GM18507 (cell line): ENCODE measurements at regions not wholly inside any gene's neighbourhood (a gene's known extent, or its start where the extent isn't known, plus 50 kb on each side); places are given as distances from the start of the nearest gene placed in this dataset.
"Not testable (repeated sequence)": the region's sequence is repeated elsewhere in the genome, so short reads cannot be mapped to it uniquely, and the experiment has no call there.

Source experiments
- DNase-seq: peaks from one replicate; pipeline ENCODE4 v3.0.0; 2011; ENCODE audit warnings: low read depth; ENCODE audit not compliant: insufficient read length; ENCODE audit errors: extremely low spot score
- FAIRE-seq: peaks from 2 replicates; lab custom pipeline; 2011; peaks lifted over from hg19 to GRCh38; lab: Jason Lieb, UNC

DNA sequence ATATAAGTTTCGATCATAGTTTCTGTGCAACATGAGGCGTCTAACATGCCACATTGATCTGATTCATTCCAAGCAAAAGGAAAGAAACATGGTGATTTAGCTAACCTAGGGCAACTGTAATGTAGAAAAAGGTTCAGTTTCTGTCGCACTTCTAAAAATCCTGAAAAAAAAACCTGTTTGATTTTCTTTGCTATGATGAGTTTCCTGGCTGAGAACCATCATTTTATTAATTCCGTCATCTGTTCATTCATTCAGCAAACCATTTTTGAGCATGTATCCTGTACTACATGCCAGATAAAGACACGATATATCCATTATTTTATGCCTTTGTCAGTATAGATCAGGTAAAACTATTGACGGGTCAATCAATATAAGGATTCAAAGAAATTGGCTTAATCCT lies 932.6 kb downstream of the GALC start:
- no peak for FAIRE-seq
- no peak for DNase-seq

DNA sequence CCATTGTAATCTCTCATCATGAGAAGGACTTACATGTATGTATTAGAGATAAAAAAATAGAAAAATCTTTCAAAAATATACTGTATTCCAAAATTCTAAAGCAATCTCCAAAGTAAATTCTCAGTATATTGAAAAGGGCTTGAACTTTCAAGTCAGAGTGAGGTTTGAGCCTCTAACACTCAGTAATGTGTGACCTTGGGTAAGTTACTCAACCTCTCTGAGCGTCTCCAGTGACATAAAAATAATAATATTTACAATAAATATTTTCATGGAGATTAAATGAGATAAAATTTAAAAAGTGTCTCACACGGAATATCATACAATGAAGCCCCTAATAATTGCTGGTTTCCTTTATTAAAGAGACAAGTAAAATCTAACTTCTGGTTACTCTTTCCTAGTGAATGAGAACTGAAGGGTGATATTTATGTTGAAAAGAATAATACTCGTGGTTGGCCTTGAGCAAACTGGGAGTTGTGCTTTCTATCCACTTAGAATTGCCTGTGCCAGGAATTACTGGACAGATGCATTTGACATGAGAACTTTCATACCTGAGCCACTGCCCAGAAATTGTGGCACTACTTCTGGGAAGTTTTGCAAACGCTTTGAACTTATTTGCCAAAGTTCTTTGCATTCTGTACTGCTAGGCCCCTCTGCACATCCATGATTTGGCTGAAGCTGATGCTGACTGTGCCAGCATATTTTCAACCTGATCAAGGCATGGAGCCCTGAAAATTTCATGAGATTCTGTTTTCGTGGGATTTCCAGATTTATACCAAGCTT lies 933.7 kb downstream of the GALC start:
- FAIRE-seq, result no peak
- no peak for DNase-seq

DNA sequence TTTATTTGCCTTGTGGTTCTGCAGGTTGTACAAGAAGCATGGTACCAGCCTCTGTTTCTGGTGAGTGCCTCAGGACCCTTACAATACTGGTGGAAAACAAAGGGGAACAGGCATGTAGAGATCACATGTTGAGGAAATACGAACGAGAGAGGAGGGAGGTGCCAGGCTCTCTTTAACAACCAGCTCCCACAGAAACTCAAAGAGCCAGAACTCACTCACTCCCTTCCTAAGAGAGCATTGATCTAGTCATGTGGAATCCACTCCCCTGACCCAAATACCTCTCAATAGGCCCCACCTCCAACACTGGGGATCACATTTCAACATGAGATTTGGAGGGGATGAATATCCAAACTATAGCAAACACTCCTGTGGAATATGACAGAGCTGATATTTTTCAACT lies 938.0 kb downstream of the GALC start:
- FAIRE-seq (no peak), DNase-seq (no peak)

DNA sequence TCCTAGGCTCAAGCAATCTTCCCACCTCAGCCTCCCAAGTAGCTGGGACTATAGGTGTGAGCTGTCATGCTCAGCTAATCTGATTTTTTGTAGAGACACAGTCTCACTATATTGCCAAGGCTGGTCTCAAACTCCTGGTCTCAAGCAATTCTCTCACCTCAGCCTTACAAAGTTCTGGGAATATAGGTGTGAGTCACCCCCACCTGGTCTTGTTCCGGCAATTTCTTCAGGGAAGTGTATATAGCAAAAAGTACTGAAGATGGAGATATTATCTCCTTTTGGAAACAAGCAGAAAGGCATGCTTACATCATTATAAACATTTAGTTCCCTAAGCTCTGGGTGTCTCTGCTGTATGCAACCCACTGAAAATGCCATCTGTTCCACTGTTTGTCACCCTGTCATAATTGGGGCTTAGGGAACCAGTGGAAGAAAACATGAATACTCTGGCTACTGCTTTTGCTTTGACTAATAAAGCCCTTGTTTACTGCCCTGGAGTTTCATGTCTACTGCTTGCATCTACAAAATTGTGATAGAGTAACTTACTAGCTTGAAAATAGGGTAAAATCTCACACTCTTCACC lies 940.2 kb downstream of the GALC start:
- no peak for FAIRE-seq
- no peak for DNase-seq

DNA sequence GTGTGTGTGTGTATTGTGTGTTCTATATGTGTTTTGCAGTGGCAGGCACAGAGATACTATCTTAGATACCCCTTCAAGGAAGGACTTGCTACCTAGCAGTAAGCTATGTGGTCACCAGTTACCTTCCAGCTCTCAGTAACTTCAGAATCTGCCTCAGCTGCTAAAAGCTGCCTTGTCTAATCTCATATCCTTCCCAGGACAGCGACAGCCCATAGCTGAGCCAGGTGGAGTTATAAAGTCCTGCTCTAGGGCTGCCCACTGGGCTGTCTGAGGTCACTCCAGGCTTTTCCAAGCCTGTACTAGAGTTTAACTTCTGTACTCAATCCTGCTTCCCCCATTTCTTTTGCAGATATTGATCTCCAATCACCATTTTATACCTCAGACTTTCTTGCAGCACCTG lies 942.6 kb downstream of the GALC start:
- DNase-seq (no peak), FAIRE-seq (no peak)

DNA sequence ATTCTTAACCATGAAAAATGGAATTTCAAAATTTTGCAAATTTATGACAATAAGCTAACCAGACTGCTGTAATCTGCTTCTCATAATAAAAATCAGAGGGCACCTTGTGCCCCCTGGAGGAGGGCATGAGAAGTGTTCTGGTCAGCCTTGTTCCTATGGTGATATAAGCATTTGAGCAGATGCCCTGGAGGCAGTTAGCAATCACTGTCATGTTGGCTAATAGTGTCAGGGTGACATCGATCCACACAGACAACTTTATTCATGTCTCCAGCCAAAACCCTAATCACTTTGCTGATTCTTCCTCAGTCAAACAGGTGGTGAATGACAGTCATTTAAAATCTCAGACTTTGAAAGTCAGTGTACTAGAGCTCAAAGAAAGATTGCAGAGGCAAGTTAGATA lies 943.0 kb downstream of the GALC start:
- FAIRE-seq, result no peak
- DNase-seq, result no peak

DNA sequence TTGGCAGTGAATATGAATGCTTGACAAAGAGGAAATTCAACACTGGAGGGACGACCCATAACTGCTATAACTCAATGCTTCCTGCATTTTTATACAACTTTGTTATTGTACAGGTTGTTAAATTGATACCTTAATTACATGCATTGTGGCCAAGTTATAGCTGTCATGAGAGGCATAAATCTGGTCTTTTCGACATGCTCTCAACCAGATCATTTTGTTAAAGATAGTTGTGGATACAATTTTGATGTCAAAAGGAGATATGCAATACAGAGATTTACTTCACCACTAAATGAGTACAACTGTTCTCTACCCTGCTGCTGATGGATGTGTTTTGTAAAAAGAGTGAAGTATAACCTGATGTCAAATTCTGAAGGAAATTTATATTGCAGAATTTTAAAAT lies 946.0 kb downstream of the GALC start:
- no peak for FAIRE-seq
- DNase-seq, result no peak

DNA sequence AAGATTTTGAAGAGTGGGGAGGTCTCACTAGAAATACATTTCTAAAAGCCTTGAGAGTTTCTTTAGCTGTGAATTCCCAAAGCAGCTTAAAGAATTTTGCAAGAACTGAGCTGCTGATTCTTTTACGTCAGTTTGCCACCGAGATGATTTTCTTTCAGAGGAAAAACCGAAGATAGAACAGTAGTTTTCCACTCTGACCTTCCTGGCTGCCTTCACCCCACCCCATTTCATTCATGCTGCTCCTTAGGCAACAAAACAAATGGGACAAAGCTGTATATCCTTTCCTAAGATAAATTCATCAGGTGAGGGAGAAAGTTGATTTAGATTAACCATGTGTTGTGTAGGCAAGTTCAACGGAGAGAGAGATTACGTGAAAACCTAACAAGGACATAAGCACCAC lies 947.0 kb downstream of the GALC start:
- FAIRE-seq (no peak), DNase-seq (no peak)

DNA sequence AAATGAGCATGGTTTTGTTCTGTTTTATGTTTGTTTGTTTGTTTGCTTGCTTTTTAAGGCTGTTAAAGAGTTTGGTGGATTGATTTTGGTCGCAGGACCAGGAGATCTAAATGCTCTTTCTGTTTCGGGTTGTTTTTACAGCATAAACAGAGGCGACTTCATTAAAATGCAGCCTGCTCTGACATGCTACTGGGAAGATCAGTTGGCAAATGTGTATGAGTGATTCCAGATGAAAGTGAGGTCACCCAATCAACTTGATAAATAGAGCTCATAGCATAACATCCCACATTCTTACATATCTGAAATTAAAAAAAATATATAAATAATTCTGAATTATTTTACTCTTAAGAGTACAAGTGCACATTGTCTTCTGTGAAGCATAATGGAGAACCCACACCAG lies 947.7 kb downstream of the GALC start:
- DNase-seq, result no peak
- no peak for FAIRE-seq

DNA sequence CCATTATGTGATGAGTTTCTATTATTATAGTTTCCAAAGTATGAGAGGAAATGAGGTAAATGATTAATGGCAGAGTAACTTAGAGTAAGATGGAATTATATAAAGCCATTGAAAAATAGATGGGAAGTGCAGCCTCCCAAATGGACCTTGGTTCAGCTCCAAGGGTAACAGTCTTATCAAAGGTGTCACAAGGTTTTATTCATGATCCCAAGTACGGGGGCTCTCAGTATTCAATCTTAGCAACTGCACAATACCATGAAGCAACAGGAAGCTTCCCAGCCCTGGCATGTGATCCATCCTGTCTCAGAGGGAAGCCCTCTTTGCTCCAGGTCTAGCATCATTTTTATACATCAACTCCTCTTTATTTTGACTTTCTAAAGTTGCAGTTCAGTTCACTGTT lies 948.2 kb downstream of the GALC start:
- FAIRE-seq, result no peak
- DNase-seq, result no peak

DNA sequence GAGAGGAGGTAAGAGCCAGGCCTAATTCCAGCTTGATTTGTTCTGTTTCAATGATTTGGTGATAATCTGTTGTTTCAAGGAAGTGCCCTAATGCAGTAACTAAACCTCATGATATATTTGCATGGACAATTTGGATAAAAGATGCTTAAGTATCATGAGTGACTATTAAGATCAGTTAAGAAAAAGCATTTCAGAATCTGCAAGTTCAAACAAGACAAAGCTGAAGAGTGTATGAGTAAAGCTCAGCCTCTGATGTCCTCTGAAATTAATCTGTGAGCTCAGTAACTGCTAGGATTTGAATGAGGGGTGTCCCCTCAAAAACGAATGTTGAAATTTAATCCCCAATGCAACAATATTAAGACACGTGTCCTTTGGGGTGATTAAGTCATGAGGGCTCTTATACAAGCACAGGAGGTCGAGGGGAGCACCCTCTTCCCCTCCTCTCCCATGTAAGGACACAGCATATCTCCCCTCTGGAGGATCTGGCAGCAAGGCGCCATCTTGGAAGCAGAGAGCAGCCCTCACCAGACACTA lies 949.2 kb downstream of the GALC start:
- FAIRE-seq, result no peak

DNA sequence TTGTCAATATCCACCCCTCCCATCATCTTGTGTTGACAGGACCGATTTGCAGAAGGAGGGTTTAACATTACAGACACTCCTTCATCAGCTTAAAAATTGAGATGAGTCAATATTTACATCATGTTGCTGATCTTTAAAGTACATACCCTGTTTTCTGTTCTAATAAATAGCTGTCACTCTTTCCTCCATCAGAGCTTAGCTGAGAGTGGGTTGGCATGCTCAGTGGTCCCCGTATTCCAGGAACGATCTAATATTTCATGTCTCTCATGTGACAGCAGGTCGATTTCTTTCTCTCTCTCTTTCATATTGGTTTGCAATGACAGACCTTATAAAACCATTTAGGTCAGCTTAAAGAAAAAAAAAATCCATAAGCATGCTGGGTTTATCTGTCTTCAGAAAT lies 950.6 kb downstream of the GALC start:
- FAIRE-seq (no peak), DNase-seq (no peak)

More for the DNA sequence above, 949.2 kb downstream of the GALC start:
- DNase-seq, result no peak

DNA sequence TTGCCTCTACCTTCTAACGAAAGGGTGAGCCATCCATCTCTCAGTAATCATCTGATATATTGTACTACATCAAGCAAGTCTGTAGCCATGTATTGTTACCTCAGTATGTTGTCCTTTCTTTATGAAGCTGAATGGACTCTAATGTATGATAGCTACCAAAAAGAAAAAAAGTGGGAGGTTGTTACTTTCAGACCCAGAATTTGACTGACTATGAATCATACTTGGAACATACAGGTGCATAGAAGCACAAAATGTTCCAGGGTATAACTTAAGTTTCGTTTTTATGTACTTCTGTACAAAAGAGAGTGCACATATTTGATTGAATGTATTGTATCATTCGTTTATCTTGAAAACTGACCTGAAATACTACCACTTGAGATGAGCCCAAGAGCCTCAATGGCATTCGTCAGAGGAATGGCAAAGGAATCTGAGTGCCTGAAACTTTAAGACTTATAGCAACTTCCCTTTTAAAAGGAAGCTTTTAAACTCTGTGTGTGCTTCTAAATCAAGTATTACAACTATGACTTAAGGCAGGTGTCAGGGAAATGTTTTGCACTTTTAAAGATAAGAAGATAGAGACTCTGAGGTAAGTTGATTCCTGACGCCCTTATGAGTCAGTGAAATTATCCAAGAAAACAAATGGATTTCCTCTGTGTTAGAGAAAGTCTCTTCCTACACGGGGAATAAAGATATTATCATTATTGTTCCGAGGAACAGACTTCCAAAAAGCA lies 951.5 kb downstream of the GALC start:
- DNase-seq (no peak), FAIRE-seq (no peak)

DNA sequence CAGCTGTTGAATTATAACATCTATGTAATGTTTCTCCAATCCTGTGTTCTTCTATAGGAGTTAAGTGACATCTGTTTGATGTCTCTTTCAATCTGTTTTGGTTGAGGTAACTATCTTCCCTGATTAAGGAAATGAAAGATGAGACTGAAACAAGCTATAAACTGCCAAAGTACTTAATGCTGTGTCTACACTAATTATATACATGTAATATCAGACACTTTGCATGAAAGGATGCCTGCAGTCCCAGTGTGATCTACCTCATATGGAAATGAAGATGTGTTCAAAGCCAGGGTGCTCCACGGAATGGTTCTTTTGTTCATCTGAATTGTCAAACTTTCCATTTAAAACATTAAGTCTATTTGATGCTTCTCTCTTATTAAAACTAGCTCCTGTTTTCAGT lies 958.3 kb downstream of the GALC start:
- DNase-seq, result no peak
- no peak for FAIRE-seq

DNA sequence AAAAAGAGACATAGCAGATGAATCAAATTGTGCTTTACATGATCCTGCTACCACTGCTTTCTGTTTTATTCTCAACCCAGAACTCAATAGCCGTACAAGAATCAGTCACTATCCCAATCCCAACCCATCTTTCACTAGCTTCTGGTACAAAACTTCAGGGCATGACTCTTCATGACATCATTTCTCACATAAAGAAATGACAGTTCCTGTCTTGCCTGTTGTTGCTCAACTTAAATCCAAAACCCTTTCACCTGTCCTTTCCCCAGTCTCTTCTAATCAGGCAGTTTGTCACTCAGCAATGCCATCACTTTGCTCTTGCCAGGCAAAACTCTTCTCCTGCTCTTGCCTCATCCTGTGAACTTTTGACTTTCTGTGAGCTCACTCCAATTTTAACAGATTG lies 962.8 kb downstream of the GALC start:
- DNase-seq (no peak), FAIRE-seq (no peak)

DNA sequence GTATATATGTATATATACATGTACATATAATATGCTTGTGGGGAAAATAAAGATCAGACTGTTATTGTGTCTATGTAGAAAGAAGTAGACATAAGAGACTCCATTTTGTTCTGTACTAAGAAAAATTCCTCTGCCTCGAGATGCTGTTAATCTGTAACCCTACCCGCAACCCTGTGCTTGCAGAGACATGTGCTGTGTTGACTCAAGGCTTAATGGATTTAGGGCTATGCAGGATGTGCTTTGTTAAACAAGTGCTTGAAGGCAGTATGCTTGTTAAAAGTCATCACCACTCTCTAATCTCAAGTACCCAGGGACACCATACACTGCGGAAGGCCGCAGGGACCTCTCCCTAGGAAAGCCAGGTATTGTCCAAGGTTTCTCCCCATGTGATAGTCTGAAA lies 972.9 kb downstream of the GALC start:
- not testable (repeated sequence) for FAIRE-seq, DNase-seq

DNA sequence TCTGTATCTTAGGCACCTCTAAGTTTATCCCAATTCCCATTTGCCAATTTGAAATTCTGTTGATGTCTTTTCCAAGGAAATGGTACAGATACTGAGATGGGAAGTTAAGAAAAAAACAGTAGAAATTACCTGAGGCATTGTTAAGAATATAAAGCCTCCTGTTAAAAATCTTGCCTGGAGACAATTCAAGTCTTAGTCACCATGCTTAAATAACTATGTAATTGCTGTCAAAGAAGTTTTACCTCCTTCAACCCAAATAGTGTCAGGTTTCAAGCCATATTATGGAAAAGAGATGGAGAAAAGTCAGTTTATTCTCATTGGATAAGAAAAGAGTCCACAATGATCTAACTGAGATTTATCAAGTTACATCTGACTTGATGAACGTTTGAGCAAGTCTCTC lies 974.7 kb downstream of the GALC start:
- no peak for DNase-seq
- no peak for FAIRE-seq

DNA sequence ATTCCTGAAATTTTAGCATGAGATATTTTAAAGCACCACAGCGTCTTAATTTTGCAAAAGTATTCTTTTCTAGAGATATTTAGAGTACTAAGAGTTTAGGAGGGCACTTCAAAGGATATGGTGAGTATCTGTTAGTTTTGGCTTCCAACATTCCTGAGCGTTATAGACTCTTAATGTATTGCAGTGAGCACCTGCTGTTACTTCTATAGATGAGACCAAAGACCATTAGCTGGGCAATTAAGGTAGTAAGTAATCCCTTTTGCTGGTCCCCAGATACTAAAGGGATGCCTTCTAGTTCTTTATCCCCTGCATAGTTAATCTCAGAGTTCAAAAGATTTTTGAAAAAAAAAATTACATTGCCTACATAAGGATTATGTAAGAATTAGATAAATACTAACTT lies 975.6 kb downstream of the GALC start:
- DNase-seq (no peak), FAIRE-seq (no peak)

DNA sequence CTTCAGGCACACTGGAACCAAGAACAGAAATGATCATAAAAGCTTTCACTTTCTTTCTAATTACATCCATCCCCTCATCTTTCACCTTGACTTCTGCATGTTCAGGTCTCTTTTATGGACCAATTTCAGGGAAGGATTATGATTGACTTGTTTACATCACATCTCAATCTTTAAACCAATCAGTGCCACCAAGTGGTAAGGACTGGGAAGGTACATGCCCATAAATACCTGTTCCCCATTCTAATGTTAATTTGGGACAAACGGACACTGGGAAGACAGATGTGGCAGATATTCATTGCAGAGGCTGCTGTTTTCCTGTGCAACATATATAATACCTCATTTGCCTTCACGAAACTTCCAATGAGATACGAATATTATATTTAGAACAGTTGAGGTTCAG lies 978.1 kb downstream of the GALC start:
- DNase-seq, result no peak
- FAIRE-seq, result no peak

DNA sequence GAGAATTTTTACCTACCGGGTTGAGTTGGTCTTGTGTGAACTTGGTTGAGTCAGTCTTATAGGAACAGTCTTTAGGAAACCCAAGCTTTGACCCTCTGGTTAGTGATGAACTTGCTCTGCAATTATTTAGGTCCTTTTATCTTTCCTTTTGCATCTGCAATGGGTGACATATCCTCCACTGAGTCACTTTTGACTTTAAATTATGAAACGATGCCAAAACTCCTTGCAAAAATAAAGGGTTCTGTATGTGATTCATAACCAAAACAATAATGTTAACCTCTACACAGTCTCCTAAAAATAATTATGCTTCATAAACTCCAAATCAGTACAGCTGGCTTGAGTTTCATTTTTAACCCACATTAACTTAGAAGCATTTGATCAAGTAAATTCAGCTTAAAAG lies 979.4 kb downstream of the GALC start:
- no peak for FAIRE-seq
- DNase-seq, result no peak

DNA sequence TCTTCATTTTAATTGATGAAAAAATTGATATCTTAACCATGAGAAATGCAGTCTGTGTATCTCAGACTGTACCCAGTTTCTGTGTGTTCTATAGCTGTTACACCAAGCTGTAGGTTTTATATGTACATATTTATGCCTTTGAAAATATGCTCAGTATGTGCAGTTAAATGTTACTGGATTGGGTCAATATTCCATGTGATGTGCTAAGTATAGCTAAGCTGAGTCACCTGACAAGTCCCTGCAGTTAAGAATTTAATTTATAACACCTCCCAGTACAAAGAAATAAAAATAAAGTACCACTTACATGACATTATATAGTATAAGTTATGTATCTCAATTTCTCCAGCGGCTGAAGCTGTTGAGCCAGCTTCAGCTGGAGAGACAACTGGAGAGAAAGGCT lies 984.0 kb downstream of the GALC start:
- no peak for DNase-seq

More for the DNA sequence above, 984.0 kb downstream of the GALC start:
- FAIRE-seq, result no peak
